ENCODE measurements at regions not wholly inside any gene's neighbourhood (a gene's known extent, or its start where the extent isn't known, plus 50 kb on each side); places are given as distances from the start of the nearest gene placed in this dataset.

- Mint-ChIP-seq H3K27ac (ENCODE audit: unreplicated experiment) (no peak overlapping the region), H3K9me3 (ENCODE audit: low read depth) (peaks cover 2% of the 10 kb centered on the region), H3K27me3 (ENCODE audit: low read depth) (peaks cover 32% of the 10 kb centered on the region), H3K4me1 (ENCODE audit: low read depth) (no peaks in the 10 kb centered on the region), H3K4me3 (ENCODE audit: unreplicated experiment) (no peak overlapping the region), H3K36me3 (ENCODE audit: low read depth) (peaks cover 2% of the 10 kb centered on the region)
- peak; percentile 65 for DNase-seq (ENCODE audit: low spot score)
- no peak for TF ChIP-seq CTCF (IDR thresholded peaks at IDR 0.05)
Observed at GRCh38 chr2:120607996-120608395, 127.7 kb upstream of the GLI2 start.

- no peak for TF ChIP-seq CTCF (IDR thresholded peaks at IDR 0.05)
- Mint-ChIP-seq H3K36me3 (ENCODE audit: low read depth) (no peaks in the 10 kb centered on the region), H3K27me3 (ENCODE audit: low read depth) (peaks cover 41% of the 10 kb centered on the region), H3K4me1 (ENCODE audit: low read depth) (peaks cover 12% of the 10 kb centered on the region), H3K4me3 (ENCODE audit: unreplicated experiment) (no peak overlapping the region), H3K27ac (ENCODE audit: unreplicated experiment) (no peak overlapping the region), H3K9me3 (ENCODE audit: low read depth) (no peaks in the 10 kb centered on the region)
- no peak for DNase-seq (ENCODE audit: low spot score)
Observed at GRCh38 chr2:120609826-120610395, 125.8 kb upstream of the GLI2 start.

GRCh38 chr2:120611016-120611415 is 124.7 kb upstream of the GLI2 start:
- DNase-seq (ENCODE audit: low spot score): no peak
- Mint-ChIP-seq H3K27me3 (ENCODE audit: low read depth) (peaks cover 38% of the 10 kb centered on the region), H3K9me3 (ENCODE audit: low read depth) (no peaks in the 10 kb centered on the region), H3K4me1 (ENCODE audit: low read depth) (peaks cover 12% of the 10 kb centered on the region), H3K36me3 (ENCODE audit: low read depth) (no peaks in the 10 kb centered on the region), H3K27ac (ENCODE audit: unreplicated experiment) (no peak overlapping the region), H3K4me3 (ENCODE audit: unreplicated experiment) (no peak overlapping the region)
- TF ChIP-seq CTCF (IDR thresholded peaks at IDR 0.05): no peak

DNA sequence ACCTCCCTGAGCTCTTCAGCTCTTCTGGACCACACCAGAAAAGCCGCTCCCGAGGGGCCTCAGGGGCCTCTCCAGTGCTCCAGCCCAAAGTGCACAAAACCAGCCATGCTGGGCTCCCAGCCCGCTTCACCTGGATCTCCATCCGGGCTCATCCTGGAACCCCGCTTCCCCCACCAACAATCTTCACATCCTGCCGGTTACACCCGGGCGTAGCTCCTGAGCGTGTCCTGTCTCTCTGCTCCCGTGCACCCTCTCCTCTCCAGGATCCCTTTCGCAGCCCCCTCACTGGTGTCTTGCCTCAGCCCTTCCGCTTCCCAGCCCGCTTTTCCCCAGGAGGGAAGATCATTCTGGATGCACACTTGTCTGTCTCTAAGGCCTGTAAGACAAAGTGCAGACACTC is 123.7 kb upstream of the GLI2 start:
- no peak for DNase-seq (ENCODE audit: low spot score)
- no peak overlapping the region for H3K4me3 Mint-ChIP-seq (ENCODE audit: unreplicated experiment)
- H3K9me3 Mint-ChIP-seq (ENCODE audit: low read depth): no peaks in the 10 kb centered on the region
- peaks cover 12% of the 10 kb centered on the region for H3K4me1 Mint-ChIP-seq (ENCODE audit: low read depth)
- no peak for TF ChIP-seq CTCF (IDR thresholded peaks at IDR 0.05)
- peaks cover 34% of the 10 kb centered on the region for H3K27me3 Mint-ChIP-seq (ENCODE audit: low read depth)
- no peaks in the 10 kb centered on the region for H3K36me3 Mint-ChIP-seq (ENCODE audit: low read depth)
- no peak overlapping the region for H3K27ac Mint-ChIP-seq (ENCODE audit: unreplicated experiment)

GRCh38 chr2:120612471-120612870 is 123.2 kb upstream of the GLI2 start:
- Mint-ChIP-seq H3K4me1 (ENCODE audit: low read depth) (peaks cover 12% of the 10 kb centered on the region), H3K27me3 (ENCODE audit: low read depth) (peaks cover 31% of the 10 kb centered on the region), H3K9me3 (ENCODE audit: low read depth) (no peaks in the 10 kb centered on the region), H3K4me3 (ENCODE audit: unreplicated experiment) (no peak overlapping the region), H3K27ac (ENCODE audit: unreplicated experiment) (no peak overlapping the region), H3K36me3 (ENCODE audit: low read depth) (no peaks in the 10 kb centered on the region)
- no peak for TF ChIP-seq CTCF (IDR thresholded peaks at IDR 0.05)
- no peak for DNase-seq (ENCODE audit: low spot score)
